ENCODE measurements at regions not wholly inside any gene's neighbourhood (a gene's known extent, or its start where the extent isn't known, plus 50 kb on each side); places are given as distances from the start of the nearest gene placed in this dataset.
"Not testable (repeated sequence)": the region's sequence is repeated elsewhere in the genome, so short reads cannot be mapped to it uniquely, and the experiment has no call there.

GRCh38 chr10:53069013-53069412 lies 296.4 kb upstream of the MBL2 start:
- H3K4me1 ChIP-seq (ENCODE audit: control insufficient read depth in 5 of 5, insufficient read depth in 5 of 5, low read length in 5 of 5), result no peaks in the 10 kb centered on the region
- H3K27ac ChIP-seq (ENCODE audit: low read depth, low read length), result no peak overlapping the region
- H3K9me3 ChIP-seq (ENCODE audit: control insufficient read depth in 5 of 5, low read length in 5 of 5), result no peaks in the 10 kb centered on the region
- H3K4me3 ChIP-seq (ENCODE audit: low read depth in 1 of 5, low read length in 5 of 5), result no peak overlapping the region
- no peak overlapping the region for H3K9ac ChIP-seq (ENCODE audit: low read length in 5 of 5)
- H3K36me3 ChIP-seq (ENCODE audit: control insufficient read depth in 5 of 5, insufficient read depth in 5 of 5, low read length in 5 of 5), result no peaks in the 10 kb centered on the region
- peaks cover 0 to 4% (median 0%) of the 10 kb centered on the region in 5 donors for H3K27me3 ChIP-seq (ENCODE audit: control insufficient read depth in 5 of 5, insufficient read depth in 4 of 5, low read length in 5 of 5)

GRCh38 chr10:53064614-53065013 lies 292.0 kb upstream of the MBL2 start:
- Histone ChIP-seq H3K9ac (ENCODE audit: low read length in 5 of 5) (no peak overlapping the region), H3K9me3 (ENCODE audit: control insufficient read depth in 5 of 5, low read length in 5 of 5) (no peaks in the 10 kb centered on the region), H3K4me1 (ENCODE audit: control insufficient read depth in 5 of 5, insufficient read depth in 5 of 5, low read length in 5 of 5) (no peaks in the 10 kb centered on the region), H3K27me3 (ENCODE audit: control insufficient read depth in 5 of 5, insufficient read depth in 4 of 5, low read length in 5 of 5) (no peaks in the 10 kb centered on the region), H3K4me3 (ENCODE audit: low read depth in 1 of 5, low read length in 5 of 5) (no peak overlapping the region), H3K27ac (ENCODE audit: low read depth, low read length) (no peak overlapping the region), H3K36me3 (ENCODE audit: control insufficient read depth in 5 of 5, insufficient read depth in 5 of 5, low read length in 5 of 5) (no peaks in the 10 kb centered on the region)

GRCh38 chr10:53063805-53064204 lies 291.2 kb upstream of the MBL2 start:
- H3K4me1 ChIP-seq (ENCODE audit: control insufficient read depth in 5 of 5, insufficient read depth in 5 of 5, low read length in 5 of 5), result no peaks in the 10 kb centered on the region
- H3K27me3 ChIP-seq (ENCODE audit: control insufficient read depth in 5 of 5, insufficient read depth in 4 of 5, low read length in 5 of 5), result no peaks in the 10 kb centered on the region
- no peak overlapping the region for H3K9ac ChIP-seq (ENCODE audit: low read length in 5 of 5)

GRCh38 chr10:53052521-53053164 lies 280.1 kb upstream of the MBL2 start:
- H3K4me3 ChIP-seq (ENCODE audit: low read depth in 1 of 5, low read length in 5 of 5), result no peak overlapping the region
- H3K27me3 ChIP-seq (ENCODE audit: control insufficient read depth in 5 of 5, insufficient read depth in 4 of 5, low read length in 5 of 5), result no peaks in the 10 kb centered on the region

More at GRCh38 chr10:53063805-53064204, 291.2 kb upstream of the MBL2 start:
- Histone ChIP-seq H3K36me3 (ENCODE audit: control insufficient read depth in 5 of 5, insufficient read depth in 5 of 5, low read length in 5 of 5) (no peaks in the 10 kb centered on the region), H3K27ac (ENCODE audit: low read depth, low read length) (no peak overlapping the region), H3K9me3 (ENCODE audit: control insufficient read depth in 5 of 5, low read length in 5 of 5) (no peaks in the 10 kb centered on the region), H3K4me3 (ENCODE audit: low read depth in 1 of 5, low read length in 5 of 5) (no peak overlapping the region)

GRCh38 chr10:53045315-53045714 lies 272.7 kb upstream of the MBL2 start:
- no peaks in the 10 kb centered on the region for H3K4me1 ChIP-seq (ENCODE audit: control insufficient read depth in 5 of 5, insufficient read depth in 5 of 5, low read length in 5 of 5)
- H3K9ac ChIP-seq (ENCODE audit: low read length in 5 of 5), result no peak overlapping the region
- H3K4me3 ChIP-seq (ENCODE audit: low read depth in 1 of 5, low read length in 5 of 5), result no peak overlapping the region
- H3K36me3 ChIP-seq (ENCODE audit: control insufficient read depth in 5 of 5, insufficient read depth in 5 of 5, low read length in 5 of 5), result no peaks in the 10 kb centered on the region
- H3K27me3 ChIP-seq (ENCODE audit: control insufficient read depth in 5 of 5, insufficient read depth in 4 of 5, low read length in 5 of 5), result no peaks in the 10 kb centered on the region
- no peak overlapping the region for H3K27ac ChIP-seq (ENCODE audit: low read depth, low read length)
- H3K9me3 ChIP-seq (ENCODE audit: control insufficient read depth in 5 of 5, low read length in 5 of 5), result no peaks in the 10 kb centered on the region

More at GRCh38 chr10:53052521-53053164, 280.1 kb upstream of the MBL2 start:
- H3K27ac ChIP-seq (ENCODE audit: low read depth, low read length), result no peak overlapping the region
- no peaks in the 10 kb centered on the region for H3K36me3 ChIP-seq (ENCODE audit: control insufficient read depth in 5 of 5, insufficient read depth in 5 of 5, low read length in 5 of 5)
- H3K4me1 ChIP-seq (ENCODE audit: control insufficient read depth in 5 of 5, insufficient read depth in 5 of 5, low read length in 5 of 5), result no peaks in the 10 kb centered on the region
- H3K9ac ChIP-seq (ENCODE audit: low read length in 5 of 5), result no peak overlapping the region
- H3K9me3 ChIP-seq (ENCODE audit: control insufficient read depth in 5 of 5, low read length in 5 of 5), result no peaks in the 10 kb centered on the region

GRCh38 chr10:53035823-53036222 lies 263.2 kb upstream of the MBL2 start:
- H3K9ac ChIP-seq (ENCODE audit: low read length in 5 of 5); H3K27me3 ChIP-seq (ENCODE audit: control insufficient read depth in 5 of 5, insufficient read depth in 4 of 5, low read length in 5 of 5); H3K4me1 ChIP-seq (ENCODE audit: control insufficient read depth in 5 of 5, insufficient read depth in 5 of 5, low read length in 5 of 5); H3K9me3 ChIP-seq (ENCODE audit: control insufficient read depth in 5 of 5, low read length in 5 of 5); H3K27ac ChIP-seq (ENCODE audit: low read depth, low read length); H3K4me3 ChIP-seq (ENCODE audit: low read depth in 1 of 5, low read length in 5 of 5); H3K36me3 ChIP-seq (ENCODE audit: control insufficient read depth in 5 of 5, insufficient read depth in 5 of 5, low read length in 5 of 5): not testable (repeated sequence)

GRCh38 chr10:53033396-53033795 lies 260.8 kb upstream of the MBL2 start:
- no peaks in the 10 kb centered on the region for H3K9me3 ChIP-seq (ENCODE audit: control insufficient read depth in 5 of 5, low read length in 5 of 5)
- H3K4me1 ChIP-seq (ENCODE audit: control insufficient read depth in 5 of 5, insufficient read depth in 5 of 5, low read length in 5 of 5), result peaks cover 0 to 2% (median 0%) of the 10 kb centered on the region in 5 donors
- H3K9ac ChIP-seq (ENCODE audit: low read length in 5 of 5), result no peak overlapping the region
- no peak overlapping the region for H3K27ac ChIP-seq (ENCODE audit: low read depth, low read length)
- H3K27me3 ChIP-seq (ENCODE audit: control insufficient read depth in 5 of 5, insufficient read depth in 4 of 5, low read length in 5 of 5), result no peaks in the 10 kb centered on the region
- H3K4me3 ChIP-seq (ENCODE audit: low read depth in 1 of 5, low read length in 5 of 5), result no peak overlapping the region
- no peaks in the 10 kb centered on the region for H3K36me3 ChIP-seq (ENCODE audit: control insufficient read depth in 5 of 5, insufficient read depth in 5 of 5, low read length in 5 of 5)

GRCh38 chr10:53029872-53030849 lies 257.6 kb upstream of the MBL2 start:
- not testable (repeated sequence) for H3K27ac ChIP-seq (ENCODE audit: low read depth, low read length); H3K27me3 ChIP-seq (ENCODE audit: control insufficient read depth in 5 of 5, insufficient read depth in 4 of 5, low read length in 5 of 5); H3K4me3 ChIP-seq (ENCODE audit: low read depth in 1 of 5, low read length in 5 of 5); H3K9me3 ChIP-seq (ENCODE audit: control insufficient read depth in 5 of 5, low read length in 5 of 5); H3K9ac ChIP-seq (ENCODE audit: low read length in 5 of 5); H3K4me1 ChIP-seq (ENCODE audit: control insufficient read depth in 5 of 5, insufficient read depth in 5 of 5, low read length in 5 of 5); H3K36me3 ChIP-seq (ENCODE audit: control insufficient read depth in 5 of 5, insufficient read depth in 5 of 5, low read length in 5 of 5)

GRCh38 chr10:53029449-53029848 lies 256.9 kb upstream of the MBL2 start:
- no peak overlapping the region for H3K9ac ChIP-seq (ENCODE audit: low read length in 5 of 5)
- no peaks in the 10 kb centered on the region for H3K36me3 ChIP-seq (ENCODE audit: control insufficient read depth in 5 of 5, insufficient read depth in 5 of 5, low read length in 5 of 5)
- H3K4me1 ChIP-seq (ENCODE audit: control insufficient read depth in 5 of 5, insufficient read depth in 5 of 5, low read length in 5 of 5), result peaks cover 0 to 2% (median 0%) of the 10 kb centered on the region in 5 donors
- no peak overlapping the region for H3K27ac ChIP-seq (ENCODE audit: low read depth, low read length)
- H3K4me3 ChIP-seq (ENCODE audit: low read depth in 1 of 5, low read length in 5 of 5), result no peak overlapping the region
- H3K9me3 ChIP-seq (ENCODE audit: control insufficient read depth in 5 of 5, low read length in 5 of 5), result no peaks in the 10 kb centered on the region
- no peaks in the 10 kb centered on the region for H3K27me3 ChIP-seq (ENCODE audit: control insufficient read depth in 5 of 5, insufficient read depth in 4 of 5, low read length in 5 of 5)

GRCh38 chr10:53025765-53026164 lies 253.2 kb upstream of the MBL2 start:
- H3K9ac ChIP-seq (ENCODE audit: low read length in 5 of 5); H3K27me3 ChIP-seq (ENCODE audit: control insufficient read depth in 5 of 5, insufficient read depth in 4 of 5, low read length in 5 of 5); H3K36me3 ChIP-seq (ENCODE audit: control insufficient read depth in 5 of 5, insufficient read depth in 5 of 5, low read length in 5 of 5); H3K27ac ChIP-seq (ENCODE audit: low read depth, low read length); H3K4me1 ChIP-seq (ENCODE audit: control insufficient read depth in 5 of 5, insufficient read depth in 5 of 5, low read length in 5 of 5); H3K9me3 ChIP-seq (ENCODE audit: control insufficient read depth in 5 of 5, low read length in 5 of 5); H3K4me3 ChIP-seq (ENCODE audit: low read depth in 1 of 5, low read length in 5 of 5): not testable (repeated sequence)

All from subcutaneous abdominal adipose tissue (tissue), 5 donors.